Aorta (tissue), 5 donors: ENCODE measurements at regions not wholly inside any gene's neighbourhood (a gene's known extent, or its start where the extent isn't known, plus 50 kb on each side); places are given as distances from the start of the nearest gene placed in this dataset.

Source experiments
- ATAC-seq: fragments of 200-7000 bp; cut with Tn5 transposase; one replicate; pipeline ENCODE4 v1.9.1; 2022; ENCODE audit warnings: moderate library complexity; ENCODE audit not compliant: low FRiP score
- DNase-seq, 2 donors: peaks; one replicate each; pipeline ENCODE4 v3.0.0-alpha.2; 2020
- H3K27ac ChIP-seq, 2 donors: one replicate each; pipeline ENCODE4 v1.5.1; 2013; ENCODE audit warnings: low read length in 2 of 2, mild to moderate bottlenecking in 2 of 2, moderate library complexity in 2 of 2, control low read depth in 1 of 2, inconsistent platforms in 1 of 2, low read depth in 1 of 2
- H3K27me3 ChIP-seq, 2 donors: one replicate each; pipeline ENCODE4 v1.6.1; 2013; ENCODE audit warnings: control low read depth in 1 of 2, low read length in 1 of 2, mild to moderate bottlenecking in 1 of 2, moderate library complexity in 1 of 2; ENCODE audit not compliant: insufficient read depth in 2 of 2, control insufficient read depth in 1 of 2
- H3K36me3 ChIP-seq, 2 donors: one replicate each; pipeline ENCODE4 v1.6.1; 2013; ENCODE audit warnings: control low read depth in 1 of 2, low read length in 1 of 2, mild to moderate bottlenecking in 1 of 2; ENCODE audit not compliant: insufficient read depth in 2 of 2, control insufficient read depth in 1 of 2
- H3K4me1 ChIP-seq, 2 donors: one replicate each; pipeline ENCODE4 v1.6.1; 2013; ENCODE audit warnings: low read length in 2 of 2, control low read depth in 1 of 2, mild to moderate bottlenecking in 1 of 2, moderate library complexity in 1 of 2; ENCODE audit not compliant: insufficient read depth in 2 of 2, control insufficient read depth in 1 of 2
- H3K4me3 ChIP-seq, 2 donors: one replicate each; pipeline ENCODE4 v1.5.1; 2013; ENCODE audit warnings: low read length in 2 of 2, control low read depth in 1 of 2, mild to moderate bottlenecking in 1 of 2
- H3K9me3 ChIP-seq: one replicate; pipeline ENCODE4 v1.6.1; 2013; ENCODE audit warnings: mild to moderate bottlenecking, low read length; ENCODE audit not compliant: control insufficient read depth
- WGBS, 2 donors: extraction: QIAGEN DNeasy Blood & Tissue Kit; methylation state at CpG; one replicate each; pipeline ENCODE4 v1.1.7; 2013; 5-methylcytosine and 5-hydroxymethylcytosine counted together
- intact Hi-C, 2 donors: fragments of 100-400 bp; cut with DNase I; formaldehyde crosslinking; loops; one replicate each; pipeline versions ENCODE4 v1.14.2 to v1.15.0; 2022
- donor health status: healthy with polysubstance abuse.
- donor health status: Bipolar disorder and iron deficiency.
- donor health status: DM: no; HTN: no; CAD: no.
- donor health status: DM: no; HTN: no; CAD: no.
- donor health status: DM: yes; HTN: yes; CAD: no.

GRCh38 chr1:239219679-239220078, 166.7 kb upstream of the CHRM3 start:
- intact Hi-C loops = no loop called here
- ATAC-seq (no peak), DNase-seq (no peak)
- Histone ChIP-seq H3K4me1 (no peaks in the 10 kb centered on the region), H3K27me3 (no peaks in the 10 kb centered on the region), H3K9me3 (no peaks in the 10 kb centered on the region), H3K36me3 (no peaks in the 10 kb centered on the region), H3K4me3 (no peak overlapping the region), H3K27ac (no peak overlapping the region)
- WGBS, 2 donors = 86% methylated on average over 2 of the region's 2 CpGs

GRCh38 chr1:239218301-239218700, 168.1 kb upstream of the CHRM3 start:
- ATAC-seq (no peak), DNase-seq (no peak)
- Histone ChIP-seq H3K9me3 (no peaks in the 10 kb centered on the region), H3K4me3 (no peak overlapping the region), H3K27ac (no peak overlapping the region), H3K27me3 (no peaks in the 10 kb centered on the region), H3K36me3 (no peaks in the 10 kb centered on the region), H3K4me1 (no peaks in the 10 kb centered on the region)
- WGBS, 2 donors = 96 to 98% methylated on average over 1 of the region's 1 CpG
- intact Hi-C loops = no loop called here

GRCh38 chr1:239212811-239213220, 173.6 kb upstream of the CHRM3 start:
- H3K9me3 ChIP-seq = no peaks in the 10 kb centered on the region
- no peaks in the 10 kb centered on the region for H3K4me1 ChIP-seq
- WGBS, 2 donors = 2 to 7% methylated on average over 10 of the region's 10 CpGs
- DNase-seq (no peak), ATAC-seq (no peak)
- H3K27me3 ChIP-seq = no peaks in the 10 kb centered on the region
- no peaks in the 10 kb centered on the region for H3K36me3 ChIP-seq
- H3K4me3 ChIP-seq = no peak overlapping the region
- H3K27ac ChIP-seq = no peak overlapping the region
- intact Hi-C loops = no loop called here

- ATAC-seq = no peak
- H3K27ac ChIP-seq = no peak overlapping the region
- H3K36me3 ChIP-seq = no peaks in the 10 kb centered on the region
- intact Hi-C loops = no loop called here
- WGBS, 2 donors = 87 to 88% methylated on average over 1 of the region's 1 CpG
- no peak for DNase-seq
- no peaks in the 10 kb centered on the region for H3K27me3 ChIP-seq
- no peaks in the 10 kb centered on the region for H3K4me1 ChIP-seq
- no peak overlapping the region for H3K4me3 ChIP-seq
- no peaks in the 10 kb centered on the region for H3K9me3 ChIP-seq
Measured at GRCh38 chr1:239209591-239209990, 176.8 kb upstream of the CHRM3 start.

- intact Hi-C loops = no loop called here
Measured at GRCh38 chr1:239204401-239204800, 182.0 kb upstream of the CHRM3 start.

GRCh38 chr1:239197871-239198270, 188.5 kb upstream of the CHRM3 start:
- Histone ChIP-seq H3K9me3 (no peaks in the 10 kb centered on the region), H3K27ac (no peak overlapping the region), H3K27me3 (no peaks in the 10 kb centered on the region), H3K4me3 (no peak overlapping the region), H3K4me1 (no peaks in the 10 kb centered on the region), H3K36me3 (no peaks in the 10 kb centered on the region)
- intact Hi-C loops = no loop called here
- ATAC-seq (no peak), DNase-seq (no peak)
- WGBS, 2 donors = 15 to 19% methylated on average over 4 of the region's 4 CpGs

More at GRCh38 chr1:239204401-239204800, 182.0 kb upstream of the CHRM3 start:
- DNase-seq (no peak), ATAC-seq (no peak)
- H3K4me3 ChIP-seq = no peak overlapping the region
- no peaks in the 10 kb centered on the region for H3K9me3 ChIP-seq
- H3K4me1 ChIP-seq = no peaks in the 10 kb centered on the region
- 61 to 69% methylated on average over 2 of the region's 2 CpGs for WGBS, 2 donors
- no peak overlapping the region for H3K27ac ChIP-seq
- H3K36me3 ChIP-seq = no peaks in the 10 kb centered on the region
- no peaks in the 10 kb centered on the region for H3K27me3 ChIP-seq

- Histone ChIP-seq H3K27me3 (no peaks in the 10 kb centered on the region), H3K27ac (no peak overlapping the region), H3K36me3 (no peaks in the 10 kb centered on the region), H3K9me3 (no peaks in the 10 kb centered on the region), H3K4me3 (no peak overlapping the region), H3K4me1 (no peaks in the 10 kb centered on the region)
- intact Hi-C loops = no loop called here
- no peak for DNase-seq
- WGBS, 2 donors = 94 to 95% methylated on average over 4 of the region's 4 CpGs
- ATAC-seq = no peak
Measured at GRCh38 chr1:239189998-239190512, 196.3 kb upstream of the CHRM3 start.

GRCh38 chr1:239186487-239186886, 199.9 kb upstream of the CHRM3 start:
- Histone ChIP-seq H3K4me3 (no peak overlapping the region), H3K4me1 (no peaks in the 10 kb centered on the region), H3K27me3 (no peaks in the 10 kb centered on the region), H3K36me3 (no peaks in the 10 kb centered on the region), H3K27ac (no peak overlapping the region), H3K9me3 (no peaks in the 10 kb centered on the region)
- 50 to 55% methylated on average over 1 of the region's 1 CpG for WGBS, 2 donors
- intact Hi-C loops = no loop called here
- DNase-seq = no peak
- ATAC-seq = no peak

- Histone ChIP-seq H3K36me3 (no peaks in the 10 kb centered on the region), H3K4me3 (no peak overlapping the region), H3K27ac (no peak overlapping the region), H3K4me1 (no peaks in the 10 kb centered on the region), H3K27me3 (no peaks in the 10 kb centered on the region), H3K9me3 (no peaks in the 10 kb centered on the region)
- intact Hi-C loops = no loop called here
- WGBS, 2 donors = 17 to 25% methylated on average over 1 of the region's 1 CpG
- DNase-seq (no peak), ATAC-seq (no peak)
Measured at GRCh38 chr1:239185245-239185619, 201.1 kb upstream of the CHRM3 start.
